Stomach (tissue), 4 donors: ENCODE measurements at regions not wholly inside any gene's neighbourhood (a gene's known extent, or its start where the extent isn't known, plus 50 kb on each side); places are given as distances from the start of the nearest gene placed in this dataset.

Experiments used
- EP300 ChIP-seq: sonication (generic); formaldehyde crosslinking; IDR thresholded peaks from one replicate; pipeline ENCODE4 v1.6.1; 2017; ENCODE audit warnings: antibody characterized with exemption
- POLR2A ChIP-seq, 4 donors: fragments of 450-650 bp; IDR thresholded peaks; one replicate each; pipeline ENCODE4 v1.6.1; 2016; ENCODE audit warnings: antibody characterized with exemption in 4 of 4, control low read depth in 2 of 4, mild to moderate bottlenecking in 1 of 4, moderate library complexity in 1 of 4
- POLR2AphosphoS5 ChIP-seq, 3 donors: sonication (generic); formaldehyde crosslinking; IDR thresholded peaks; one replicate each; pipeline ENCODE4 v1.6.1; 2016; ENCODE audit warnings: antibody characterized with exemption in 3 of 3
- TF ChIP-seq, protein P1 (sequence below), 7 experiments: fragments of 450-650 bp in 4 of 7; fragments of 200-600 bp in 3 of 7; sonication (generic) in 3 of 7; IDR thresholded peaks; one replicate each; pipeline ENCODE4 v1.5.1; 2016 to 2019; ENCODE audit warnings: antibody characterized with exemption in 7 of 7, control low read depth in 2 of 7, mild to moderate bottlenecking in 1 of 7

DNA sequence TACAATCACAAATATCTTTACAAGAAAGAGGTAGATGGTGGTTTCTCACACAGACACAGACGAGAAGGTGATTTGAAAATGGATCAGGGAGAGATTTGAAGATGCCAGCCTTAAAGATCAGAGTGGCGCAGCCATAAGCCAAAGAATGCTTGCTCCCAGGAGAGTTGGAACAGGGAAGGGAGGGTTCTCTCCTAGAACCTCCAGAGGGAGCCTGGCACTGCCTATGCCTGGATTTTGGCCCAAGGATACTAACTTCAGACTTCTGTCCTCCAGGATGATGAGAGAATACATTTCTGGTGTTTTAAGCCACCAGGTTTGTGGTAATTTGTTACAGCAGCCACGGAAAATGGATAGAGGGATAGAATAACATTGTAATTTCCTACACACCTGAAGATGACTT lies 279.1 kb downstream of the FAM43A start:
- TF ChIP-seq, protein P1, sequence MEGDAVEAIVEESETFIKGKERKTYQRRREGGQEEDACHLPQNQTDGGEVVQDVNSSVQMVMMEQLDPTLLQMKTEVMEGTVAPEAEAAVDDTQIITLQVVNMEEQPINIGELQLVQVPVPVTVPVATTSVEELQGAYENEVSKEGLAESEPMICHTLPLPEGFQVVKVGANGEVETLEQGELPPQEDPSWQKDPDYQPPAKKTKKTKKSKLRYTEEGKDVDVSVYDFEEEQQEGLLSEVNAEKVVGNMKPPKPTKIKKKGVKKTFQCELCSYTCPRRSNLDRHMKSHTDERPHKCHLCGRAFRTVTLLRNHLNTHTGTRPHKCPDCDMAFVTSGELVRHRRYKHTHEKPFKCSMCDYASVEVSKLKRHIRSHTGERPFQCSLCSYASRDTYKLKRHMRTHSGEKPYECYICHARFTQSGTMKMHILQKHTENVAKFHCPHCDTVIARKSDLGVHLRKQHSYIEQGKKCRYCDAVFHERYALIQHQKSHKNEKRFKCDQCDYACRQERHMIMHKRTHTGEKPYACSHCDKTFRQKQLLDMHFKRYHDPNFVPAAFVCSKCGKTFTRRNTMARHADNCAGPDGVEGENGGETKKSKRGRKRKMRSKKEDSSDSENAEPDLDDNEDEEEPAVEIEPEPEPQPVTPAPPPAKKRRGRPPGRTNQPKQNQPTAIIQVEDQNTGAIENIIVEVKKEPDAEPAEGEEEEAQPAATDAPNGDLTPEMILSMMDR (IDR thresholded peaks at IDR 0.05), result no peak
- TF ChIP-seq EP300 (no peak), POLR2A (IDR thresholded peaks at IDR 0.05) (no peak), POLR2AphosphoS5 (IDR thresholded peaks at IDR 0.05) (no peak)
